WTC11 (cell line): ENCODE measurements at regions not wholly inside any gene's neighbourhood (a gene's known extent, or its start where the extent isn't known, plus 50 kb on each side); places are given as distances from the start of the nearest gene placed in this dataset.

ENCODE experiments used
- IRF1 ChIP-seq: sonication (generic); formaldehyde crosslinking; IDR thresholded peaks from 2 replicates; pipeline ENCODE4 v1.8.0; 2023; ENCODE audit warnings: missing genetic modification reagents
- RELA ChIP-seq: sonication (generic); formaldehyde crosslinking; IDR thresholded peaks from 2 replicates; pipeline ENCODE4 v1.8.1; 2022; ENCODE audit warnings: missing genetic modification reagents, mild to moderate bottlenecking, borderline replicate concordance
- TF ChIP-seq, protein P1 (sequence below): sonication (generic); formaldehyde crosslinking; conservative IDR thresholded peaks from 2 replicates; pipeline ENCODE4 v1.8.1; 2022; ENCODE audit warnings: mild to moderate bottlenecking, missing genetic modification reagents

DNA sequence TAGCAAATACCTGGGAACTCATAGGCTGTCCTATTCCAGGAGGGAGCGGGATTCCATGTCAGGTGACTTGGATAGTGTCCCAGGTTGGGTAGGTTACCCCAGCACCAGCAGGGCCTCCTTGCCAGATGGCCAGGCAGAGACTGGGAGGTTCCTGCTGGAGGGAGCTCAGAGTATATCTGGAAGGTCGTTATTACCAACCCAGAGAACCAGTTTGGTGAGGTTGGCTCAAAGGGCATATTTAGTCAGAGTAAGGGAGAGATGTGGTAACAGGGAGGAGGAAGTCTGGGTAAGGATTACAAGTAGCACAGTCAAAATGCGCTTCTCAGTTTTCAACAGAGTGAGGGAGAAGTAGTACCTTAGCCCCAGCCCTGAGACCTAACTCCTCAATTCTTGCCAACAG is 53.3 kb upstream of the LNX1 start (continued):
- TF ChIP-seq IRF1: no peak
- TF ChIP-seq, protein P1, sequence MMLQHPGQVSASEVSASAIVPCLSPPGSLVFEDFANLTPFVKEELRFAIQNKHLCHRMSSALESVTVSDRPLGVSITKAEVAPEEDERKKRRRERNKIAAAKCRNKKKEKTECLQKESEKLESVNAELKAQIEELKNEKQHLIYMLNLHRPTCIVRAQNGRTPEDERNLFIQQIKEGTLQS (CRISPR knock-in tag): no peak
- no peak for TF ChIP-seq RELA (CRISPR knock-in tag)
